ENCODE measurements at regions not wholly inside any gene's neighbourhood (a gene's known extent, or its start where the extent isn't known, plus 50 kb on each side); places are given as distances from the start of the nearest gene placed in this dataset.

DNA sequence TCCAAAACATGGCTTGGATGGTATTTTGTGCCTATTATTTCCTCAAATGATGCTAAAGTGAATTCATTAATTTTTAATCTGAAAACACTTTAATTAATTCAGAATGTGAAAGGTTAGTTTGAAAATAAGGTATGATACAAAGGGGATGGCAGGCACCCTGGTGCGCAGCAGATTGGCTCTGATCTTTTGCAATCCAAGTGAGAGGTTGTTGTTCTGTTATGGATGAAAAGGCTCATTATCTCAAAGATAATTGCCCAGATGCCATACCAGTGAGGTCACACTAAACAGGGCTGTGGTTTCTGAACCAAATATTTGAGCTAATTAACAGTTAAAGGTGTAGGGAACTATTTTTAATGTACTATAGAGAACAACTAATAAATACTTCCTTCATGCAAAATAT, 504.9 kb downstream of the RAPGEF2 start:
- TF ChIP-seq CTCF (IDR thresholded peaks at IDR 0.05), result no peak
- no peak for TF ChIP-seq EP300 (IDR thresholded peaks at IDR 0.05; ENCODE audit: low read depth)
